ENCODE measurements at regions not wholly inside any gene's neighbourhood (a gene's known extent, or its start where the extent isn't known, plus 50 kb on each side); places are given as distances from the start of the nearest gene placed in this dataset.

DNA sequence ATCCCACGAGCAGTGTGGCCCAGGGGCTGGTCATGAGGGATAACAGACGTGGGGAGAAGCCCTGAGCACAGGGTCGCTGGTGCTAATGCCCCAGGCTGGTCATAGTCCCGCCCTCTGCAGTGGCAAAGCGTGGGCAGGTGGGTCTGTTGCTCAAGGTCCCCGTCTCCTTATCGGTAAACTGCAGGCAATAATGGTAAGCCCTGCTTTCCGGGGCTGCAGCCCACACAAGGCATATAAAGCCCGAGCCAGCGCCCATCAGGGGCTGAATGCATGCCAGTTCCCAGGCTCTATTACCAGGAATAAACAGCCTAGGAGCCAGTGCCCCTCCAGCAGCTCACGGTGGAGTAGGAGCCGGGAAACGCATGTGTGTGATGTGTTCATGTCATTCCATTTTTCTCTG lies 261.0 kb downstream of the BRD1 start:
- TF ChIP-seq GATA3 (IDR thresholded peaks at IDR 0.05; ENCODE audit: low read depth, low read length) (no peak), GATA2 (IDR thresholded peaks at IDR 0.05; ENCODE audit: low read depth, low read length) (no peak)
